Right atrium auricular region (tissue), 2 donors: ENCODE measurements at regions not wholly inside any gene's neighbourhood (a gene's known extent, or its start where the extent isn't known, plus 50 kb on each side); places are given as distances from the start of the nearest gene placed in this dataset.

Experiments used
- DNase-seq: peaks from one replicate; pipeline ENCODE4 v3.0.0-alpha.2; 2019; ENCODE audit warnings: low spot score
- H3K27ac ChIP-seq, 2 donors: fragments of 200-600 bp; sonication (generic); 1 replicate in 1 of 2; 2 replicates in 1 of 2; pipeline ENCODE4 v1.5.1; 2016 to 2019
- H3K27me3 ChIP-seq, 2 donors: fragments of 200-600 bp; sonication (generic); one replicate each; pipeline versions ENCODE4 v1.5.1 to v1.6.0; 2017 to 2019
- H3K36me3 ChIP-seq: fragments of 200-600 bp; sonication (generic); one replicate; pipeline ENCODE4 v1.5.1; 2016
- H3K4me1 ChIP-seq, 2 donors: fragments of 200-600 bp; sonication (generic); one replicate each; pipeline versions ENCODE4 v1.5.1 to v1.6.0; 2017 to 2019
- H3K4me3 ChIP-seq, 2 donors: fragments of 200-600 bp; sonication (generic); 1 replicate in 1 of 2; 2 replicates in 1 of 2; pipeline ENCODE4 v1.5.1; 2017 to 2019; ENCODE audit warnings: mild to moderate bottlenecking in 1 of 2, moderate library complexity in 1 of 2
- H3K9me3 ChIP-seq, 2 donors: fragments of 200-600 bp; sonication (generic); one replicate each; pipeline ENCODE4 v1.5.1; 2019
- CTCF ChIP-seq, 2 donors: fragments of 200-600 bp; sonication (generic); IDR thresholded peaks; one replicate each; pipeline ENCODE4 v1.5.1; 2019; ENCODE audit warnings: antibody characterized with exemption in 2 of 2

- Histone ChIP-seq H3K9me3 (no peaks in the 10 kb centered on the region), H3K36me3 (peaks cover 81% of the 10 kb centered on the region), H3K27ac (peak overlapping the region; percentile 80 to 95), H3K27me3 (no peaks in the 10 kb centered on the region), H3K4me1 (peaks cover 0 to 70% of the 10 kb centered on the region in 2 donors), H3K4me3 (no peak overlapping the region)
- DNase-seq, result no peak
- TF ChIP-seq CTCF (IDR thresholded peaks at IDR 0.05), result no peak
Measured at GRCh38 chr9:745761-746380, 95.6 kb upstream of the DMRT1 start.

- Histone ChIP-seq H3K4me1 (peaks cover 0 to 79% of the 10 kb centered on the region in 2 donors), H3K4me3 (no peak overlapping the region), H3K27ac (peak overlapping the region; percentile 80 to 95), H3K27me3 (no peaks in the 10 kb centered on the region), H3K36me3 (peaks cover 71% of the 10 kb centered on the region), H3K9me3 (no peaks in the 10 kb centered on the region)
- DNase-seq, result peak; percentile 23
- TF ChIP-seq CTCF (IDR thresholded peaks at IDR 0.05), result no peak
Measured at GRCh38 chr9:746661-747434, 94.6 kb upstream of the DMRT1 start.

- peak; percentile 47 for DNase-seq
- H3K9me3 ChIP-seq, result no peaks in the 10 kb centered on the region
- no peak for TF ChIP-seq CTCF (IDR thresholded peaks at IDR 0.05)
- no peaks in the 10 kb centered on the region for H3K27me3 ChIP-seq
- H3K4me3 ChIP-seq, result no peak overlapping the region
- H3K4me1 ChIP-seq, result peaks cover 0 to 79% of the 10 kb centered on the region in 2 donors
- peaks cover 64% of the 10 kb centered on the region for H3K36me3 ChIP-seq
- H3K27ac ChIP-seq, result peak overlapping the region; percentile 80 to 95
Measured at GRCh38 chr9:747567-747966, 93.9 kb upstream of the DMRT1 start.

GRCh38 chr9:748861-749497, 92.5 kb upstream of the DMRT1 start:
- H3K4me1 ChIP-seq, result peaks cover 0 to 69% of the 10 kb centered on the region in 2 donors
- peaks cover 58% of the 10 kb centered on the region for H3K36me3 ChIP-seq
- peak overlapping the region; percentile 80 to 95 for H3K27ac ChIP-seq
- TF ChIP-seq CTCF (IDR thresholded peaks at IDR 0.05), result no peak
- H3K9me3 ChIP-seq, result no peaks in the 10 kb centered on the region
- H3K4me3 ChIP-seq, result no peak overlapping the region
- no peaks in the 10 kb centered on the region for H3K27me3 ChIP-seq
- peak; percentile 48 for DNase-seq

GRCh38 chr9:749716-750115, 91.8 kb upstream of the DMRT1 start:
- no peaks in the 10 kb centered on the region for H3K9me3 ChIP-seq
- H3K27me3 ChIP-seq, result no peaks in the 10 kb centered on the region
- peak overlapping the region; percentile 80 to 95 for H3K27ac ChIP-seq
- peak; percentile 43 for DNase-seq
- no peak for TF ChIP-seq CTCF (IDR thresholded peaks at IDR 0.05)
- H3K4me1 ChIP-seq, result peaks cover 0 to 63% of the 10 kb centered on the region in 2 donors
- peaks cover 51% of the 10 kb centered on the region for H3K36me3 ChIP-seq
- no peak overlapping the region for H3K4me3 ChIP-seq
